NOMO-1 treated with dmso at 0.1 percent for 144 hours (cell line): ENCODE measurements at regions not wholly inside any gene's neighbourhood (a gene's known extent, or its start where the extent isn't known, plus 50 kb on each side); places are given as distances from the start of the nearest gene placed in this dataset.

Experiments
- DNase-seq: peaks from one replicate; lab custom pipeline; 2025; ENCODE audit not compliant: unreplicated experiment; lab: John Stamatoyannopoulos, UW

GRCh38 chr6:12577124-12577850, 139.3 kb upstream of the PHACTR1 start:
- DNase-seq = no peak

GRCh38 chr6:12578097-12578496, 138.5 kb upstream of the PHACTR1 start:
- DNase-seq = no peak

GRCh38 chr6:12578751-12579150, 137.8 kb upstream of the PHACTR1 start:
- DNase-seq = no peak

- no peak for DNase-seq
Observed at GRCh38 chr6:12580290-12580689, 136.3 kb upstream of the PHACTR1 start.

DNA sequence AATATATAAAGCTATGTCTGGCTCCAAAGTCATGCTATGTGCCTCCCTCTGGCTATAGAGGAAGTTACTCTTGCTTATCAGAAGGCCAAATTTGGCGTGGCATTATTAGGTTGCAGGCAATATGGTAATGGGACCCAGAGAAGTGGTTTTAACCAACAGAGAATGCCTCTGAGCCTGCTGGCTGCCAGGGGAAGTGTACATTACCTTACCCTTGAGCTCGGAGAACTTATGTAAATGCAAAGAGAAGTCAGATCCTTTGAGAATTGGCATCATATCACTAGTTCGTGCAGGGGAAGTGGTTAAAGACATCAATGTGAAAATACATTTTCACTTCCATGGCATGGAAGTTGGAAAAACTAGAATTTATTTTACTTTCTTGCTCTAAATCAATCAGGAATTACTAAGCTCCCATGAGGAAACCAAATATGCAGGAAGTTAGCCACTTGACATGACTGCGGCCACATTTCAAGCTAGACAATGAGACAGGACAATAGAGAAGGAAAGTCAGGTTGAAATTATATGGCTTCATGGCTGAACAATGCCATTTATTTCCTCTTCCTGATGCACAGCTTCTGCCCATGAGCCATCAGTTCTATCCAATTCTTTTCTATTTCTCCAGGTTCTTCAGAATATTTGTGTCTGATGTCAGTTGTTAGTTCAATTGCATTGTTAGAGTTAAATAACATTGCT, 134.0 kb upstream of the PHACTR1 start:
- no peak for DNase-seq

- DNase-seq = no peak
Observed at GRCh38 chr6:12584631-12585405, 131.7 kb upstream of the PHACTR1 start.

- no peak for DNase-seq
Observed at GRCh38 chr6:12585497-12585958, 131.0 kb upstream of the PHACTR1 start.

DNA sequence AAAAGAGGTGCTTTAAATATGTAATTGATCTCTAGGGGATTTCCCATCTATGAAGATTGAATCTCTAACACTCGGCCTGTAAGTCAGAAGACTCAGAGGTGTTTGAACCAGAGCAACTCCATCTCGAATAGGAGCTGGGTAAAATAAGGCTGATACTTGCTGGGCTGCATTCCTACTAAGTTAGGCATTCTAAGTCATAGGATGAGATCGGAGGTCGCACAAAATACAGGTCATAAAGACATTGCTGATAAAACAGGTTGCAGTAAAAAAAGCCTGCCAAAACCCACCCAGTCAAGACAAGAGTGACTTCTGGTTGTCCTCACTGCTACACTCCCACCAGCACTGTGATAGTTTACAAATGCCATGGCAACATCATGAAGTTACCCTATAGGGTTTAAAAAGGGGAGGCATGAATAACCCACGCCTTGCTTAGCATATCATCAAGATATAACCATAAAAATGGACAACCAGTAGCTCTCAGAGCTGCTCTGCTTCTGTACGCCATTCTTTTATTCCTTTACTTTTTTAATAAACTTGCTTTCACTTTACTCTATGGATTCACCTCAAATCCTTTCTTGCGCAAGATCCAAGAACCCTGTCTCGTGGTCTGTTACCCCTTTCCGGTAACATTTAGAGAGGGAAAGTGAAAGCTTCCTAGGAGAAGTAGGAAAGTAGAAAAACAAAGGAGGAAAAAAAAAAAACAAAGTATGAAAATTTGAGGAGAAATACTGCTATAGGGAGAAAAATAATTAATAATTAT, 129.7 kb upstream of the PHACTR1 start:
- no peak for DNase-seq

GRCh38 chr6:12590901-12591300, 125.7 kb upstream of the PHACTR1 start:
- no peak for DNase-seq

- DNase-seq = no peak
Observed at GRCh38 chr6:12592634-12593033, 123.9 kb upstream of the PHACTR1 start.

GRCh38 chr6:12593771-12594529, 122.6 kb upstream of the PHACTR1 start:
- no peak for DNase-seq

DNA sequence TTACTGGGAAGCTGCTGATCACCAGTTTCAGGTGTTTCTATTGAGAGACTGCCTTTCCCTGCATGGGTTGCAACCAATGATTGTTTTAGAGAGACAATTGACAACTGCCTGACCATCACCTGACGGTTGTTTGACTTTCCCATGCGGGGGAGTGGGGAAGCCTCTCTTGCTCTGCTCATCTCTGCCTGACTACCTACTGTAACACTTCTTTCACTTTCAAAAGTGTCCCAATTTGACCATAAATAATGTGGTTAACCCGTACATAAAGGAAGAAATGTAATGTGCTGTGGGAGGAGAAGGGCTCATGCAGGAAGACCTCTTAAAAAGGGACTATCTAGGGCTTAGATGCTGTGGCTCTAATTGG, 122.1 kb upstream of the PHACTR1 start:
- DNase-seq = no peak

DNA sequence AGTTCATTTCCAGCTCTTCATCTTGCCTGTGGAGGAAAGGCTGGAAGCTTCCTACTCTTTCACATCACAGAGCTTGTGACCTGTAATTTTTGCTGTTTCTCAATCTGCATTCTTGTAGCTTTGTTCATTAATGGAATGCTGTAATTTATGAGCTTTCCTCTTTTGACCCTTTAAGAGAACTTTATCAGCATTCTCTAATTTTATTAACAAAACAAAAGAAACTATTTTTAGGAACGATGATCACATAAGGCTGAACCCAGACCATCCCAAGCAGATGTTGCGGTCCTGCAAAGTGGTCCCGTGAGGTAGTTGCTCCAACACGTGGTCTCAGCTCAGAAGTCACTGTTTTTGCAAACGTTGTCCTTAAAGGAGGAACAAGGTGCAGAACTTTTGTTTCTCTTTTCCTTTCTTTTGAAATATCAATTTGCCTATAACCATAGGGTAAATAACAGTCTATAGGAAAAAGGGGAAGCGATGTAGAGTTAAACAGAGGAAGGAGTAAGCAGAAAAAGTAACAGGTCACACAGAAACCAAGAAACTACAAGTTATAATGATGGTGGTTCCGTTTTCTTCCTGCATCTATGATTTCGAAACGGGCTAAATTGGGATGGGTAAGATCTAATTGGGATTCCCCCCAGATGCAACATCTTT, 121.3 kb upstream of the PHACTR1 start:
- peak; percentile 81 for DNase-seq

DNA sequence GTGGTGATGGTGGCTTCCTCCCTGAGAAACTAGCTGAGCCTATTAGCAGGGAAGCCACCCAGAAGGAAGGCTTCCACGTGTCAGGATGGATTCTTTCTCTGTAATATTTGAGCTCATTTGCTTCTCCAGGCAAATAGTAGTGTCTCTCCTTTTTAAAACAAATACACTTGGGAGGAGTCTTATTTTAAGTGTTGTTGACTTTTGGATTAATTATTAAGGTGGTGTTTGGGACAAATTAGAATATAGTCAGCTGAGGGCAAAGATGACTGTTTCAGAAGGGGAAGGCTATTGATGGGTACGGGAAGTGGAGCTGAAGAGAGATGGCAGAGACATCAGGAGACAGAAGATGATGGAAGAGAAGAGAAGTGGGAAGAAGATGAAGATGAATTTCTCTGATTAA, 119.8 kb upstream of the PHACTR1 start:
- no peak for DNase-seq

- no peak for DNase-seq
Observed at GRCh38 chr6:12598919-12599318, 117.6 kb upstream of the PHACTR1 start.

DNA sequence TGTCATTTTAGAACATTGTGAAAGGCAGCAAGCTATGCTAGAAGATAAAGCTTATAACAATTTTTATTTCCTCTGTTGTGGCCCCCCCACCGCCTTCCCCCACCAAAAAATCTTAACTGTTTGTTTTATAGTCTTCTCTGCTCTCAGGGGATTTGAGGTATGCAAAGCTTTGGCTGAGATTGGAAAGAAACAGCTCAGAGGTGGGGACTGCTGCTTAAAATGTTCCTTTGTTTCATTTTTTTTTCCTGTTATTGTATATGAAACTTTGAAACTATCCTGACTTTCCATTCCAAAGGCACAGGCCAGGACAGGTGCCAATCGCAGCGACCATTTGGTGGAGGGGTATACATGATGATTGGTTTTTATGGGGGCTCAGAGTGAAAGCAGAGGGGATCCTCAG, 114.7 kb upstream of the PHACTR1 start:
- no peak for DNase-seq

GRCh38 chr6:12602342-12602741, 114.2 kb upstream of the PHACTR1 start:
- no peak for DNase-seq

DNA sequence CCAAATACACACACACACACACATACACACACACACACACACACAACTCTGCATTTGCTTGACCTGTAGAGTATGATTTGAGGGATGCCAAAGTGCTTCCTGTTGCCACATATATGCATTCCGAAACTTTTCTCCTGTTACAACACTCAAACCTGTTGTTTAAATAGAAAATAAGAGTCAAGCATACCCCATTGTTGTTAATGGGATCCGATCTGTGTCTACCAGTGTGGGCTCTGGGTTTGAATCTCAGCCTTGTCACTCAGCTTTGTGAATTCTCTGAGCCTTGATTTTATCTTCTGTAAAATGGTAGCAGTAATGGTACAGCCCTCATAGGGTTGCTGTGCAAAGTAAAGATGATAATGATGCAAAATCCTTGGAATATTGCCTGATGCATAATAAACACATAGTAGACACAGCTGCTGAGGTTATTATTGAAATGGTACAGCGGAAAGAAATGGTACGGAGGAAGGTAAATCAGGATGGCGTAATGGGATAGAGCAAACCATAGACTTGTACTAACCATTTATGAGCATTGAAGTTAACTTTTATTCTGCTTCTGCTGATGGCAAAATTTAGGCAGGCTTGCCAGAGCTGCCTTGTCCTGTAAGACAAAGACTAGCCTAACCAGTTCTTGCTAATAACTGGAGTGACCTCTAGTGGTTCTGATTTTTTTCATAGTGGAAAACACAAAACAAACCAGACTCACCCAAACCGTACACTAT, 113.5 kb upstream of the PHACTR1 start:
- DNase-seq = no peak

- DNase-seq = no peak
Observed at GRCh38 chr6:12603673-12604049, 112.9 kb upstream of the PHACTR1 start.
